HG03521 (cell line): ENCODE measurements at regions not wholly inside any gene's neighbourhood (a gene's known extent, or its start where the extent isn't known, plus 50 kb on each side); places are given as distances from the start of the nearest gene placed in this dataset.
"Not testable (repeated sequence)": the region's sequence is repeated elsewhere in the genome, so short reads cannot be mapped to it uniquely, and the experiment has no call there.

ENCODE experiments used
- ATAC-seq: cut with Tn5 transposase; IDR thresholded peaks from one replicate; pipeline ENCODE4 v1.9.1; 2021; ENCODE audit warnings: mild to moderate bottlenecking, moderate library complexity; ENCODE audit not compliant: unreplicated experiment

DNA sequence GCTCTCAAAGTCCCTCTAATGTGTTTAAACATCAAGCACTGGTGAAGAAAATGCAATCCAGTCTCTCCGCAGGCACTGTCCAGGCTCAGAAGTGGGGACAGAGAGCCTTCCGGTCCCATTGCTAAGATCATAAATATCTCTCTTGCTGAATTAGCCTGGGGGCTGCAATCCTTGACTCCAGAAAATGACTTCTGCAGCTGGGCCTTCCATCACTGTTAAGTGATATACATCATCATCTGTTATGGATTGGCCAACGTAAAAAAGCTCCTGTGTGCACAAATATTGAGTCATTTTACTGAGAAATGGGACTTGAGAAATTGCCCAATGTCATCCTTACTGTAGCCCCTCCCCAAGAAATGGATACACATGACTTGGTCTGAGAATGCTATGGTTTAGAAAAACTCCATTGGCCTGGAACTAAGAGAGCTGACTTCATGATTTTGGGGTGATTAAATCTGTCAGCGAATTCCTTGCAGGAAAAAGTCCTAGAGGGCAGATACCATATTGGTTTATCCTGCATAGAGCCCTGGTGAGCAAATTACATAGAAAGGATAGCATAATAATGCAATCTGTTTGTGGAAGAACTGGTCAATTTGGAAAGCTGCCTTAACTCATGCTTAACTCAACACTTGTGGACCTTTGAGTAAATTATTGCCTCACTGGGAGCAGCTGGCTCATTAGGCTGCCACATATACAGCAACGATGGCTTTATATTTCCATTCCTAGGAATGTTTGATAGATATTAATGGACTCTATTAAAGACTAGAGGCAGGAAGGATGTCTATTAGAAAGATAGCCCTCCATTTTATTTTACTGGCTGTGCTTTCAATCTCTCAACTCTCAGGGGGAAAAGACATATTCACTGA lies 346.1 kb downstream of the GBA3 start:
- ATAC-seq = no peak

DNA sequence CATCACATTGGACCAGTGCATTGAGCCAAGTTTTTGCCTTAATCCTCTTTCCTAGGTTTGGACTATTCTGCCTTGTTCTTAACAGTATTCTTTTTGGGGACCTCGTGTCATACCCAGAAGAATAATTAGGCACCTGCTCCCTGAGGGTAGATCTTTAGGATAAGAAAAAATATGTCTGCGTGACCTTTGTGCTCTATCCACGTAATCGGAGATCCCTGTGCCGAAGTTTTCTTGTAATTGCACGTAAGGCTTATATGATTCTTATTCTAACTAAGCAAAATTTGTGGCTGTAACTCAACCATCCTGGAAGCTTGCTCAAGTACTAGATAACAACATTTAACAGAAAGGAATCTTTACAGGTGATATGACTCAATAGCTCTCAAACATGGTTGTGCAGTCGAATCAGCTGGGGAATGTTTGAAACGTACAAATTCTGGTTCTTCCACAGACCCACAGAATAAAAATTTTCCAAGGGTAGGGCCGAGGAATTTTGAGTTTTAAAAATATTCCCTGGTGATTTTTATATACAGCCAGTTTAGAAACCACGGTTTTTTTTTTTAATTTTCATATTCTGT lies 344.3 kb downstream of the GBA3 start:
- ATAC-seq = no peak

DNA sequence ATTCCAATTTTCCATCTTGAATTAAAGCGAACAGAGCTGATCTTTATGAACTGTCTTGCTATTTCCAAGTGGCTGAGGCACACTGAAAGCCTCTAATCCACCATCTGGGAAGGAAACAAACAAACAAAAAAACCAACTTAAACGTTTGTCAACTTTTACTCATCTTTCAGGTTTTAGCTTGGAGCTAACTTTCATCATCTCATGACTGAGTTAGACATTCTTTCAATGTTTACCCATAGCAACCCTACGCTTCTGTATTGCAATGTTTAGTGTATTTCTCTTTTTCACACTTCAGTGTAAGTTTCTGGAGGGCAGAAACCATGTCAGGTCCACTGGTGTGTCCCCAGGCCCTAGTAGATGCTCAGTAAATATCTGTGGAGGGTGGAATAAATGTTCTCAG lies 343.8 kb downstream of the GBA3 start:
- ATAC-seq = no peak

- ATAC-seq = no peak
These were observed 342.9 kb downstream of the GBA3 start for GRCh38 chr4:23035521-23036056.

DNA sequence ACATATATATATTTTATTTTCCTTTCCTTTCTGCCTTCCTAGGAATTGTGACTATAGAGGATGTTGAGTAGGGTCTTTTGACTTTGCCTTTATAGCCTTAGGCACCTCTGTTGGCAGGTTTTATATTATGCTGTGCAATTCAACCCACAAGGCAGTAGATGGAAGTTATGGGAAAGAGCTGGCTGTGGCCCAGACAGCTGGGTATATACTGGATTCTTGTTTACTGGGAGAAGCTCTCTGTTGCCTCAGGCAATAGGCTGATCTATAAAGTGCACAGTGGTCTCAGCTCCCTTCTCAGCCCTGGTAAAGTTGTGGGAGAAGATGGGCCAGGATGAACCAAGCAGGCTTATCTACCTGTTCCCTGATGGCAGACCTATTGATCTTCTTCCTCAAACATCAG lies 342.0 kb downstream of the GBA3 start:
- ATAC-seq = no peak

DNA sequence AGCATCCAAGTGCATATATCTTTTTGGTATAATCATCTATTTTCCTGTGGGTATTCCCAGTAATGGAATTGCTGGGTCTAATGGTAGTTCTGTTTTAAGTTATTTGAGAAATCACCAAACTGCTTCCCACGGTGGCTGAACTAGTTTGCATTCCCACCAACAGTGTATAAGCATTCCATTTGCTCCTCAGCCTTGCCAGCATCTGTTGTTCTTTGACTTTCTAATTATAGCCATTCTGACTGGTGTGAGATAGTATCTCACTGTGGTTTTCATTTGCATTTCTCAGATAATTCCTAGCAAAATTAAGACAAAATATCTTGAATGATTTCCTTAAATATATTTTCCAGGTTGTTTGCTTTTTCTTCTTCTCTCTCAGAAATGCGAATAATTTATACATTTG lies 341.1 kb downstream of the GBA3 start:
- no peak for ATAC-seq

DNA sequence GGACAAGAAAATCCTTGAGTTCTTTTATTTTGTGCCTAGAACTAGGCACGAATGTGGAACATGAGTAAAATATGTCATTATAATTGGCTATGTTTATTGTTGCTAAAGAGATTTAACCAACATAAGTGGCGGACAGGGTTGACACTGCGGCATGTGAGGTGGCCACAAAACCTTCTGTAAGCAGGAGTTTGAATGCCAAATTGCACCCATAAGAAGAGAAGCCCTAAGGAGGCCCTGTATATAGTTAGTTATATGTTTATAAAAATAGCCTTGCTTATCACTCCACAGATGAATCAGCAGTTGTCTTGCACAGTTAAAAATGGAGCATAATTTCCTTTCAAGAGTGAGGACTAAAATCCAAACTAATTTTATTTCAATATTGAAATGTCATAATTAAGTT lies 336.1 kb downstream of the GBA3 start:
- no peak for ATAC-seq

GRCh38 chr4:23023666-23024065 lies 330.9 kb downstream of the GBA3 start:
- no peak for ATAC-seq

DNA sequence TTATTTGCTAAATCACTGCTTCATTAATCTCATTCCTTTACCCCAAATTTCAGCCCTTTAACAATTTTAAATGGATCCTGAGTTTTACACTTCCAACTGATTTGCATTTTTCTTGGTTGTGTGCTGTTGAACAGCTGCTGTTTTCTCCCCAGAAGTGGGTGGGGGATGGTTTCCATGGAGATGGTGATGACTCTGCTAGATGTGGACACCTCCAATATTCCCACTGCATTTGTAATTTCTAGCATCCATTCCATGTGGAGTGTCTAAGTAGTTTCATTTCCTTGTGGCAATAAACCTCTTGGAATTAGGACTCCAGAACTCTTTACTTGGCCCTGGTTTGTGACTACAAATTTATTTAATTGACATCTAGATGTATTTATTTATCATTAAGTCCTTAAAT lies 330.4 kb downstream of the GBA3 start:
- ATAC-seq = no peak

- ATAC-seq = no peak
These were observed 329.3 kb downstream of the GBA3 start for GRCh38 chr4:23022032-23022431.

- no peak for ATAC-seq
These were observed 328.3 kb downstream of the GBA3 start for GRCh38 chr4:23021040-23021439.

DNA sequence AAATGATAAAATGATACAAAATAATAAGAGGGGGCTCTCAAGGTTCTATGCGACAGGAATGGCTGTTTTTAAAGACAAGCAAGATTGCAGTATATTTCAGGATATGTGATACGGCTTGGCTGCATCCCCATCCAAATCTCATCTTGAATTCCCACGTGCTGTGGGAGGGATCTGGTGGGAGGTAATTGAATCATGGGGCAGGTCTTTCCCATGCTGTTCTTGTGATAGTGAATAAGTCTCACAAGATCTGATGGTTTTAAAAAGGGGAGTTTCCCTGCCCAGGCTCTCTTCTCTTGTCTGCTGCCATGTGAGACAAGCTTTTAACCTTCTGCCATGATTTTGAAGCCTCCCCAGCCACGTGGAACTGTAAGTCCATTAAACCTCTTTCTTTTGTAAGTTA lies 327.7 kb downstream of the GBA3 start:
- not testable (repeated sequence) for ATAC-seq

- no peak for ATAC-seq
These were observed 324.2 kb downstream of the GBA3 start for GRCh38 chr4:23016981-23017380.

- ATAC-seq = no peak
These were observed 323.1 kb downstream of the GBA3 start for GRCh38 chr4:23015821-23016220.

GRCh38 chr4:23009093-23009492 lies 316.4 kb downstream of the GBA3 start:
- no peak for ATAC-seq

DNA sequence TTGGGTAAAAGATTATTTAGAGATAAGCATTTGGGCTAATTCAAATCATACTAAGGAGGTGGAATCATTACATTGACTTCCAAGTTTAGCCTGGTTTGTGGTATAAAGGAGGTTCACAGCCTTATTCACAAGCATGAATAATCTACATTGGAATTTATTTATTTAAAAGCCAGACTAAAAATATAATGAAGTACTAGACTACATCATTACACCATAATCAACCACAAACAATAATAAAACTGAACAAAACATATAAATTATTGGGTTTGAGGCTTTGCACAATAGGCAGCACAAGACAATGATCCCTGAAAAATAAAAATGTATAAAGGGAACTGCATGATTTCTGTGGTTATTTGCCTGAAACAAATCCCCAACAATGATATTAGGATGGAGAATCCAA lies 314.0 kb downstream of the GBA3 start:
- ATAC-seq = no peak

DNA sequence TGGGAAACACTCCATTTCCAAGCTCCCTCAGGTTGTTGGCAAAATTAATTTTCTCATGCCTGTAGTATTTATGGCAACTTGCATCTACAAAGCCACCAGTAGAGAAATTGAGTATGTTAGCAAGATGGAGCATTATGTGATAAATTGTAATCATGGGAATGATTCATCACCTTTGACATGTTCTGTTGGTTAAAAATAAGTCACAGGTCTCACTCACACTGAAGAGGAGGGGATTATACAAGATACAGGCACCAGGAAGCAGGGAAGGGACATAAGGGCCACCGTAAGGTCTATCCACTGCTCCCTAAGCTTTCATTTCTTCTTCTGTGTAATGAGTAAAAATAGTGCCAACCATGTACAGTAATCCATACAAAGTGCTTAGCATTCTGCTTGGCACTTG lies 313.0 kb downstream of the GBA3 start:
- ATAC-seq = no peak

DNA sequence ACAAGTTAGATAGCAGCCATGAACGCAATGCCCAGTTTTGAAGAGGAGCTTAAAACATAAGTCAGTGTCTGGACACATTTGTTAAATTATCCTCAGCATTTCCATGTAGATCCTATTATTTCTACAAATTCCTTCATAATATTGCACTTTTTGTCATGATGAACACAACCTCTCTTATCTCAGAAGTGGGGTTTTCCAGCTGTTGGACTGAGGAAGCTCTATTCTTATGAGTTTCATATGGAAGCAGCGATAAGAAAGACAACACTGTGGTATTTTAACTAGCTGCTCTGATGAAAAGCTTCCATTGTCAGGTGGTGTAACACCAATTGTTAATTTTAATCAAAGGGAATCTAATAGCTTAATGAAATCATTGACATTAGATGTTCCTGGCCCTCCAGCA lies 308.7 kb downstream of the GBA3 start:
- no peak for ATAC-seq

DNA sequence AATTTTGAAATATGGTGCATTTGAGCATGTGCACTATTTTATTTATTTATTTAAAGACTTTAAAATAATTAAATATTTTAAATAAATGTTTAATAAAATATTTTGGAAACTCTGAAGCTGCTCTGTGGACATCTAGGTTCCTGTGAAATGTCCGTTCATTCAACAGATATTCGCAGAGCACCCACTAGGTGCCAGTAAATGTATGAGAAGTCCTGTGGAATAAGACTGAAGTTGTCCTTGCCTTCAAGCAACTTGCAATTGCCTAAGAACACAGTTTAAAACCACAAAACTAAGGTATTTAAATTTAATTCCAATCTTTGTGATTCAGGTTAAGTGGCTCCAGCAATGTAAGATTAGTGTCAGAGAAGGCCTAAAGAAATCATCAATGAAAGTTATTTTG lies 306.7 kb downstream of the GBA3 start:
- ATAC-seq = no peak

- no peak for ATAC-seq
These were observed 304.9 kb downstream of the GBA3 start for GRCh38 chr4:22997358-22998224.

GRCh38 chr4:22991576-22991975 lies 298.8 kb downstream of the GBA3 start:
- ATAC-seq = no peak
